Neural progenitor cell (in vitro differentiated cells): ENCODE measurements at regions not wholly inside any gene's neighbourhood (a gene's known extent, or its start where the extent isn't known, plus 50 kb on each side); places are given as distances from the start of the nearest gene placed in this dataset.
A peak's percentile ranks its signal among the peaks of the same experiment; 100 is the strongest.
"Not testable (repeated sequence)": the region's sequence is repeated elsewhere in the genome, so short reads cannot be mapped to it uniquely, and the experiment has no call there.

Experiments used
- DNase-seq: peaks from one replicate; pipeline ENCODE4 v3.0.0-alpha.2; 2016; ENCODE audit warnings: low spot score
- H2AFZ ChIP-seq: fragments of 200-600 bp; sonication (generic); replicated peaks from 2 replicates; pipeline ENCODE4 v1.6.1; 2016; ENCODE audit warnings: antibody characterized with exemption
- H3F3A ChIP-seq: fragments of 200-600 bp; sonication (generic); 2 replicates; pipeline ENCODE4 v1.6.1; 2016; ENCODE audit warnings: antibody characterized with exemption, low read depth
- H3K27ac ChIP-seq: fragments of 200-600 bp; sonication (generic); 2 replicates; pipeline ENCODE4 v1.5.1; 2016; ENCODE audit warnings: mild to moderate bottlenecking
- H3K27me3 ChIP-seq: fragments of 200-600 bp; sonication (generic); 2 replicates; pipeline ENCODE4 v1.6.1; 2016; ENCODE audit warnings: mild to moderate bottlenecking, moderate library complexity
- H3K36me3 ChIP-seq: fragments of 200-600 bp; sonication (generic); 2 replicates; pipeline ENCODE4 v1.5.1; 2016
- H3K4me1 ChIP-seq: fragments of 200-600 bp; sonication (generic); 2 replicates; pipeline ENCODE4 v1.6.1; 2016; ENCODE audit warnings: mixed run types
- H3K4me2 ChIP-seq: fragments of 200-600 bp; sonication (generic); 2 replicates; pipeline ENCODE4 v1.6.1; 2016
- H3K4me3 ChIP-seq: fragments of 200-600 bp; sonication (generic); 2 replicates; pipeline ENCODE4 v1.5.1; 2016
- H3K79me2 ChIP-seq: fragments of 200-600 bp; sonication (generic); 2 replicates; pipeline ENCODE4 v1.6.1; 2016; ENCODE audit warnings: low read depth
- H3K9ac ChIP-seq: fragments of 200-600 bp; sonication (generic); 2 replicates; pipeline ENCODE4 v1.6.1; 2016
- H3K9me3 ChIP-seq: fragments of 200-600 bp; sonication (generic); 2 replicates; pipeline ENCODE4 v1.5.1; 2016; ENCODE audit warnings: low read depth
- H4K20me1 ChIP-seq: fragments of 200-600 bp; sonication (generic); 2 replicates; pipeline ENCODE4 v1.6.1; 2016; ENCODE audit warnings: low read depth
- H3K27ac Mint-ChIP-seq: 3 replicates; pipeline ENCODE4 v1.8.0; 2021; ENCODE audit warnings: mixed read lengths
- H3K27me3 Mint-ChIP-seq: 2 replicates; pipeline ENCODE4 v1.8.0; 2022; ENCODE audit warnings: low read depth, mild to moderate bottlenecking, inconsistent platforms, moderate library complexity, mixed read lengths; ENCODE audit not compliant: insufficient read depth
- H3K36me3 Mint-ChIP-seq: 3 replicates; pipeline ENCODE4 v1.8.0; 2021; ENCODE audit warnings: mixed read lengths
- H3K4me1 Mint-ChIP-seq: 3 replicates; pipeline ENCODE4 v1.8.0; 2021; ENCODE audit warnings: mixed read lengths
- H3K4me3 Mint-ChIP-seq: 3 replicates; pipeline ENCODE4 v1.8.0; 2021; ENCODE audit warnings: mild to moderate bottlenecking, moderate library complexity, mixed read lengths
- H3K9me3 Mint-ChIP-seq: 3 replicates; pipeline ENCODE4 v1.8.0; 2020; ENCODE audit warnings: mixed read lengths
- CTCF ChIP-seq: fragments of 200-600 bp; sonication (generic); IDR thresholded peaks from 2 replicates; pipeline ENCODE4 v1.5.1; 2017; ENCODE audit warnings: antibody characterized with exemption, mild to moderate bottlenecking
- EZH2 ChIP-seq: fragments of 200-600 bp; sonication (generic); IDR thresholded peaks from 2 replicates; pipeline ENCODE4 v1.6.1; 2017; ENCODE audit warnings: antibody characterized with exemption, mild to moderate bottlenecking, moderate library complexity
- EZH2phosphoT487 ChIP-seq: fragments of 200-600 bp; sonication (generic); IDR thresholded peaks from 2 replicates; pipeline ENCODE4 v1.6.1; 2017; ENCODE audit warnings: antibody characterized with exemption

- H3K9me3 Mint-ChIP-seq: peaks cover 2% of the 10 kb centered on the region
- Histone ChIP-seq H3K9me3 (no peaks in the 10 kb centered on the region), H3K4me1 (no peaks in the 10 kb centered on the region), H3K27ac (no peak overlapping the region), H2AFZ (no peak overlapping the region), H4K20me1 (no peaks in the 10 kb centered on the region), H3K4me2 (no peak overlapping the region), H3K79me2 (no peaks in the 10 kb centered on the region), H3K27me3 (no peaks in the 10 kb centered on the region), H3K4me3 (no peak overlapping the region), H3K9ac (no peak overlapping the region), H3K36me3 (no peaks in the 10 kb centered on the region), H3F3A (no peaks in the 10 kb centered on the region)
- H3K27ac Mint-ChIP-seq: no peak overlapping the region
- DNase-seq: no peak
- peaks cover 5% of the 10 kb centered on the region for H3K4me1 Mint-ChIP-seq
- no peak for TF ChIP-seq EZH2
- H3K27me3 Mint-ChIP-seq: no peaks in the 10 kb centered on the region
- no peak overlapping the region for H3K4me3 Mint-ChIP-seq
- H3K36me3 Mint-ChIP-seq: no peaks in the 10 kb centered on the region
Observed at GRCh38 chr3:144585953-144586352, 614.3 kb downstream of the DIPK2A start.

GRCh38 chr3:144586382-144586781 is 614.8 kb downstream of the DIPK2A start:
- Histone ChIP-seq H3K36me3 (no peaks in the 10 kb centered on the region), H3K4me3 (no peak overlapping the region), H3K27ac (no peak overlapping the region), H3K9ac (no peak overlapping the region), H4K20me1 (no peaks in the 10 kb centered on the region), H3F3A (no peaks in the 10 kb centered on the region), H3K4me1 (no peaks in the 10 kb centered on the region), H2AFZ (no peak overlapping the region), H3K79me2 (no peaks in the 10 kb centered on the region), H3K9me3 (no peaks in the 10 kb centered on the region), H3K4me2 (no peak overlapping the region), H3K27me3 (no peaks in the 10 kb centered on the region)
- peaks cover 2% of the 10 kb centered on the region for H3K9me3 Mint-ChIP-seq
- H3K27ac Mint-ChIP-seq: no peak overlapping the region
- no peaks in the 10 kb centered on the region for H3K36me3 Mint-ChIP-seq
- no peak overlapping the region for H3K4me3 Mint-ChIP-seq
- H3K27me3 Mint-ChIP-seq: no peaks in the 10 kb centered on the region
- TF ChIP-seq CTCF (no peak), EZH2phosphoT487 (no peak), EZH2 (no peak)
- H3K4me1 Mint-ChIP-seq: peaks cover 8% of the 10 kb centered on the region
- no peak for DNase-seq

GRCh38 chr3:144590854-144591253 is 619.2 kb downstream of the DIPK2A start:
- Histone ChIP-seq H3K9me3 (no peaks in the 10 kb centered on the region), H2AFZ (peak overlapping the region; percentile 38), H3K79me2 (no peaks in the 10 kb centered on the region), H3K27me3 (no peaks in the 10 kb centered on the region), H3K9ac (no peak overlapping the region), H3K27ac (no peak overlapping the region), H3K4me1 (no peaks in the 10 kb centered on the region), H3F3A (no peaks in the 10 kb centered on the region), H3K36me3 (no peaks in the 10 kb centered on the region), H4K20me1 (no peaks in the 10 kb centered on the region), H3K4me2 (no peak overlapping the region), H3K4me3 (no peak overlapping the region)
- Mint-ChIP-seq H3K4me1 (peaks cover 8% of the 10 kb centered on the region), H3K27me3 (no peaks in the 10 kb centered on the region), H3K36me3 (no peaks in the 10 kb centered on the region), H3K4me3 (no peak overlapping the region), H3K9me3 (no peaks in the 10 kb centered on the region), H3K27ac (no peak overlapping the region)
- no peak for TF ChIP-seq EZH2
- TF ChIP-seq EZH2phosphoT487: no peak
- TF ChIP-seq CTCF: no peak
- no peak for DNase-seq

- Histone ChIP-seq H3K27ac (no peak overlapping the region), H4K20me1 (no peaks in the 10 kb centered on the region), H3K36me3 (no peaks in the 10 kb centered on the region), H3K27me3 (no peaks in the 10 kb centered on the region), H2AFZ (no peak overlapping the region), H3K4me2 (no peak overlapping the region), H3K4me1 (no peaks in the 10 kb centered on the region), H3K9me3 (no peaks in the 10 kb centered on the region), H3K9ac (no peak overlapping the region), H3K4me3 (no peak overlapping the region), H3K79me2 (no peaks in the 10 kb centered on the region), H3F3A (no peaks in the 10 kb centered on the region)
- H3K4me1 Mint-ChIP-seq: peaks cover 8% of the 10 kb centered on the region
- no peaks in the 10 kb centered on the region for H3K36me3 Mint-ChIP-seq
- H3K27ac Mint-ChIP-seq: no peak overlapping the region
- H3K4me3 Mint-ChIP-seq: no peak overlapping the region
- H3K9me3 Mint-ChIP-seq: peaks cover 7% of the 10 kb centered on the region
- DNase-seq: no peak
- H3K27me3 Mint-ChIP-seq: no peaks in the 10 kb centered on the region
- TF ChIP-seq EZH2phosphoT487: no peak
Observed at GRCh38 chr3:144593881-144594280, 622.3 kb downstream of the DIPK2A start.

- H3K27ac ChIP-seq, H3K27me3 ChIP-seq, H3K79me2 ChIP-seq, H3K4me3 ChIP-seq, H3K9me3 Mint-ChIP-seq, DNase-seq, H2AFZ ChIP-seq, H3K9ac ChIP-seq, H3K27ac Mint-ChIP-seq, H4K20me1 ChIP-seq, H3K27me3 Mint-ChIP-seq, H3K9me3 ChIP-seq, H3K4me1 ChIP-seq, H3K4me2 ChIP-seq, H3K36me3 Mint-ChIP-seq, H3K4me1 Mint-ChIP-seq, H3F3A ChIP-seq, H3K4me3 Mint-ChIP-seq, H3K36me3 ChIP-seq: not testable (repeated sequence)
Observed at GRCh38 chr3:144620236-144620635, 648.6 kb downstream of the DIPK2A start.
